ENCODE measurements at regions not wholly inside any gene's neighbourhood (a gene's known extent, or its start where the extent isn't known, plus 50 kb on each side); places are given as distances from the start of the nearest gene placed in this dataset.

GRCh38 chr1:82731216-82731615, 930.5 kb downstream of the ADGRL2 start (continued):
- TF ChIP-seq MEF2B (IDR thresholded peaks at IDR 0.05; ENCODE audit: partially characterized antibody, poor library complexity, severe bottlenecking) = no peak

DNA sequence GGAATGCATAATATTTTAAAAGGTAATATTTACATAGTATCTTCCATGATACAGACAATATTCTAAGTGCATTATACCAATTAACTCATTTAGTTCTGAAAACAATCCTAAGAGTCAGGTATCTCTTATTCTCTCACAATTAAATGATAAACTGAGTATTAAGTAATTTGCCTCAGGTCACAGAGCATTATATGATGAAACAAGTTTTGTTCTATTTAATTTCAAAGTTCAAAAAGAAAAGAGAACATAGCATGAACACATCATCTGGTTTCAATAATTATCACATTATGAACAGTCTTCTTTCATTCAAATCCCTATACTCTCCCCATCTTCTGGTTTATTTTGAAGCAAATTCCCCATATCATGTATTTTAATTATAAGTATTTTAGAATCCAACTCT, 927.5 kb downstream of the ADGRL2 start:
- in situ Hi-C loops (cut with MboI) (no loop called here), intact Hi-C loops (cut with micrococcal nuclease; ENCODE audit: unreplicated experiment) (no loop called here)
- Histone ChIP-seq H3K4me3 (no peak overlapping the region), H3K36me3 (ENCODE audit: control insufficient read depth in 2 of 2, insufficient read depth in 2 of 2, low read length in 1 of 2) (no peaks in the 10 kb centered on the region), H3K4me1 (ENCODE audit: control insufficient read depth, insufficient read depth, low read length) (no peaks in the 10 kb centered on the region), H3K4me2 (ENCODE audit: control insufficient read depth, insufficient read depth) (no peak overlapping the region), H3K27me3 (replicated peaks in 1 of 2; ENCODE audit: control insufficient read depth in 2 of 2, insufficient read depth in 2 of 2, low read length in 1 of 2) (no peaks in the 10 kb centered on the region), H4K20me1 (ENCODE audit: control insufficient read depth, insufficient read depth) (no peaks in the 10 kb centered on the region), H2AFZ (ENCODE audit: control insufficient read depth, low read depth, low read length) (no peak overlapping the region), H3K9ac (ENCODE audit: control insufficient read depth, insufficient read depth, low read length) (no peak overlapping the region), H3K27ac (ENCODE audit: control insufficient read depth, insufficient read depth) (no peak overlapping the region), H3K9me3 (replicated peaks; ENCODE audit: control insufficient read depth, insufficient read depth, low read length) (no peaks in the 10 kb centered on the region), H3K79me2 (ENCODE audit: control insufficient read depth, insufficient read depth, low read length) (no peaks in the 10 kb centered on the region)
- ChIA-PET RAD21 (ENCODE audit: unreplicated experiment) (no interaction called here), SMC1A (ENCODE audit: uncharacterized antibody, unreplicated experiment) (no interaction called here), CTCF (no interaction called here), POLR2A (no interaction called here)
- no peak for FAIRE-seq
- ATAC-seq = no peak
- DNase-seq (ENCODE audit: low read depth, low spot score) = no peak
- no TSS peak for BruUV-seq (replicated peaks)
- TF ChIP-seq HDAC2 (IDR thresholded peaks at IDR 0.05) = no peak
- TF ChIP-seq STAT1 (conservative IDR thresholded peaks at IDR 0.05) = no peak
- no peak for TF ChIP-seq SMAD1 (IDR thresholded peaks at IDR 0.05; ENCODE audit: low read depth, partially characterized antibody)
- no peak for TF ChIP-seq RELA (IDR thresholded peaks at IDR 0.05; ENCODE audit: borderline replicate concordance, partially characterized antibody)
- TF ChIP-seq MEF2B (IDR thresholded peaks at IDR 0.05; ENCODE audit: partially characterized antibody, poor library complexity, severe bottlenecking) = no peak

- BruUV-seq (replicated peaks) = no TSS peak
- no peak overlapping the region for H3K4me2 ChIP-seq (ENCODE audit: control insufficient read depth, insufficient read depth)
- POLR2A ChIA-PET = no interaction called here
Measured at GRCh38 chr1:82724246-82724645, 923.5 kb downstream of the ADGRL2 start.

More at GRCh38 chr1:82724246-82724645, 923.5 kb downstream of the ADGRL2 start:
- TF ChIP-seq STAT1 (conservative IDR thresholded peaks at IDR 0.05) (no peak), KAT2A (conservative IDR thresholded peaks at IDR 0.05; ENCODE audit: control insufficient read depth, low read depth, low read length) (no peak), SIN3A (IDR thresholded peaks at IDR 0.05; ENCODE audit: low read depth, low read length) (no peak), ZNF622 (IDR thresholded peaks at IDR 0.05) (no peak), CTCF (IDR thresholded peaks at IDR 0.05 in 2 of 3, conservative IDR thresholded peaks at IDR 0.05 in 1 of 3; ENCODE audit: control insufficient read depth in 2 of 3, extremely low read depth in 1 of 3, insufficient read depth in 1 of 3, low read depth in 3 of 3, low read length in 3 of 3) (no peak), LARP7 (IDR thresholded peaks at IDR 0.05) (no peak), CBX3 (IDR thresholded peaks at IDR 0.05; ENCODE audit: borderline replicate concordance, low read depth) (no peak), NFYA (IDR thresholded peaks at IDR 0.05; ENCODE audit: borderline replicate concordance, low read depth, low read length) (no peak), EP300 (IDR thresholded peaks at IDR 0.05; ENCODE audit: borderline replicate concordance in 1 of 2, control insufficient read depth in 1 of 2, low read depth in 2 of 2, low read length in 2 of 2) (no peak), MEF2B (IDR thresholded peaks at IDR 0.05; ENCODE audit: partially characterized antibody, poor library complexity, severe bottlenecking) (no peak), WRNIP1 (IDR thresholded peaks at IDR 0.05; ENCODE audit: borderline replicate concordance, low read depth, low read length) (no peak), STAT3 (IDR thresholded peaks at IDR 0.05; ENCODE audit: low read depth, low read length) (no peak), JUND (IDR thresholded peaks at IDR 0.05; ENCODE audit: low read depth, low read length) (no peak)
- TF ChIP-seq, protein P1, sequence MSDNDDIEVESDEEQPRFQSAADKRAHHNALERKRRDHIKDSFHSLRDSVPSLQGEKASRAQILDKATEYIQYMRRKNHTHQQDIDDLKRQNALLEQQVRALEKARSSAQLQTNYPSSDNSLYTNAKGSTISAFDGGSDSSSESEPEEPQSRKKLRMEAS (IDR thresholded peaks at IDR 0.05; ENCODE audit: low read depth, low read length) = no peak
- no peaks in the 10 kb centered on the region for H3K4me1 ChIP-seq (ENCODE audit: control insufficient read depth, insufficient read depth, low read length)
- ATAC-seq (no peak), DNase-seq (ENCODE audit: low read depth, low spot score) (no peak), FAIRE-seq (no peak)
- intact Hi-C loops (cut with micrococcal nuclease; ENCODE audit: unreplicated experiment) (no loop called here), in situ Hi-C loops (cut with MboI) (no loop called here)
- no peaks in the 10 kb centered on the region for H3K79me2 ChIP-seq (ENCODE audit: control insufficient read depth, insufficient read depth, low read length)
- H2AFZ ChIP-seq (ENCODE audit: control insufficient read depth, low read depth, low read length) = no peak overlapping the region
- no peaks in the 10 kb centered on the region for H3K27me3 ChIP-seq (replicated peaks in 1 of 2; ENCODE audit: control insufficient read depth in 2 of 2, insufficient read depth in 2 of 2, low read length in 1 of 2)
- no peak overlapping the region for H3K4me3 ChIP-seq
- H3K9me3 ChIP-seq (replicated peaks; ENCODE audit: control insufficient read depth, insufficient read depth, low read length) = no peaks in the 10 kb centered on the region
- SMC1A ChIA-PET (ENCODE audit: uncharacterized antibody, unreplicated experiment) = no interaction called here
- no peaks in the 10 kb centered on the region for H3K36me3 ChIP-seq (ENCODE audit: control insufficient read depth in 2 of 2, insufficient read depth in 2 of 2, low read length in 1 of 2)
- H4K20me1 ChIP-seq (ENCODE audit: control insufficient read depth, insufficient read depth) = no peaks in the 10 kb centered on the region
- 32% methylated on average over 2 of the region's 2 CpGs for WGBS (ENCODE audit: insufficient coverage, insufficient replicate concordance, low lambda C conversion rate, missing lambda C conversion rate)
- no peak overlapping the region for H3K27ac ChIP-seq (ENCODE audit: control insufficient read depth, insufficient read depth)
- CTCF ChIA-PET = no interaction called here
- RAD21 ChIA-PET (ENCODE audit: unreplicated experiment) = no interaction called here
- no peak overlapping the region for H3K9ac ChIP-seq (ENCODE audit: control insufficient read depth, insufficient read depth, low read length)
